OCI-LY7 (cell line): ENCODE measurements at regions not wholly inside any gene's neighbourhood (a gene's known extent, or its start where the extent isn't known, plus 50 kb on each side); places are given as distances from the start of the nearest gene placed in this dataset.

Experiments used
- BruUV-seq: library from RNA; stranded (reverse); fragments of 400-500 nt; replicated peaks from 2 replicates; lab custom pipeline; 2021; lab: Mats Ljungman, UMichigan
- CTCF ChIA-PET: fragments of 300-600 bp; sonication (Branson Sonifier 250); formaldehyde crosslinking; loops from one replicate; lab custom pipeline; 2022; ENCODE audit warnings: antibody characterized with exemption; ENCODE audit not compliant: unreplicated experiment; lab: Charles Lee
- POLR2A ChIA-PET: fragments of 300-600 bp; sonication (Branson Sonifier 250); formaldehyde crosslinking; loops from one replicate; lab custom pipeline; 2022; ENCODE audit warnings: antibody characterized with exemption; lab: Charles Lee
- DNase-seq: peaks from one replicate; pipeline ENCODE4 v3.0.0-alpha.2; 2015; ENCODE audit warnings: low spot score
- H2AFZ ChIP-seq: fragments of 200-600 bp; sonication (generic), shearing (Covaris generic); 2 replicates; pipeline ENCODE4 v1.6.1; 2014; ENCODE audit warnings: mild to moderate bottlenecking, antibody characterized with exemption, low read length, moderate library complexity
- H3K27ac ChIP-seq: fragments of 200-600 bp; sonication (generic); 2 replicates; pipeline ENCODE4 v1.5.1; 2014; ENCODE audit warnings: mixed run types, low read depth, mild to moderate bottlenecking, moderate library complexity, low read length, inconsistent platforms; ENCODE audit not compliant: poor library complexity, severe bottlenecking
- H3K36me3 ChIP-seq: fragments of 200-600 bp; sonication (generic); 2 replicates; pipeline ENCODE4 v1.6.1; 2014; ENCODE audit warnings: mild to moderate bottlenecking, antibody characterized with exemption, low read length, moderate library complexity, mixed read lengths; ENCODE audit not compliant: insufficient read depth
- H3K4me1 ChIP-seq: fragments of 200-600 bp; sonication (generic); 2 replicates; pipeline ENCODE4 v1.5.1; 2014; ENCODE audit warnings: mild to moderate bottlenecking, low read length; ENCODE audit not compliant: insufficient read depth, poor library complexity, severe bottlenecking
- H3K4me2 ChIP-seq: fragments of 200-600 bp; sonication (generic); 2 replicates; pipeline ENCODE4 v1.6.1; 2014; ENCODE audit warnings: mild to moderate bottlenecking, low read length
- H3K4me3 ChIP-seq: fragments of 200-600 bp; sonication (generic); 2 replicates; pipeline ENCODE4 v1.5.1; 2014; ENCODE audit warnings: mild to moderate bottlenecking, low read depth, low read length; ENCODE audit not compliant: poor library complexity, severe bottlenecking
- H3K79me2 ChIP-seq: fragments of 200-600 bp; sonication (generic); 2 replicates; pipeline ENCODE4 v1.6.1; 2016; ENCODE audit warnings: low read depth, mild to moderate bottlenecking, low read length, moderate library complexity, mixed read lengths; ENCODE audit not compliant: insufficient read depth
- H3K9me2 ChIP-seq: fragments of 200-600 bp; sonication (generic); 2 replicates; pipeline ENCODE4 v1.6.1; 2016; ENCODE audit warnings: mild to moderate bottlenecking, low read length, mixed read lengths; ENCODE audit not compliant: insufficient read depth
- H3K9me3 ChIP-seq: fragments of 200-600 bp; sonication (generic); 2 replicates; pipeline ENCODE4 v1.6.1; 2014; ENCODE audit warnings: mild to moderate bottlenecking, mixed run types, low read length, mixed read lengths
- H4K20me1 ChIP-seq: fragments of 200-600 bp; sonication (generic); 2 replicates; pipeline ENCODE4 v1.6.1; 2014; ENCODE audit warnings: mild to moderate bottlenecking, antibody characterized with exemption, low read length, moderate library complexity, mixed read lengths; ENCODE audit not compliant: insufficient read depth
- EZH2phosphoT487 ChIP-seq: fragments of 200-600 bp; sonication (generic); IDR thresholded peaks from 2 replicates; pipeline ENCODE4 v1.6.1; 2018; ENCODE audit warnings: low read depth, borderline replicate concordance, mild to moderate bottlenecking, mixed run types, antibody characterized with exemption, low read length, moderate library complexity, mixed read lengths
- intact Hi-C: fragments of 100-400 bp; cut with micrococcal nuclease; formaldehyde crosslinking; loops from one replicate; pipeline ENCODE4 v1.10.0; 2022; ENCODE audit not compliant: unreplicated experiment
- TF ChIP-seq, protein P1 (sequence below): fragments of 200-600 bp; sonication (generic); conservative IDR thresholded peaks from 2 replicates; pipeline ENCODE4 v1.5.1; 2014; ENCODE audit warnings: mild to moderate bottlenecking, antibody characterized with exemption, low read length, moderate library complexity, mixed read lengths

DNA sequence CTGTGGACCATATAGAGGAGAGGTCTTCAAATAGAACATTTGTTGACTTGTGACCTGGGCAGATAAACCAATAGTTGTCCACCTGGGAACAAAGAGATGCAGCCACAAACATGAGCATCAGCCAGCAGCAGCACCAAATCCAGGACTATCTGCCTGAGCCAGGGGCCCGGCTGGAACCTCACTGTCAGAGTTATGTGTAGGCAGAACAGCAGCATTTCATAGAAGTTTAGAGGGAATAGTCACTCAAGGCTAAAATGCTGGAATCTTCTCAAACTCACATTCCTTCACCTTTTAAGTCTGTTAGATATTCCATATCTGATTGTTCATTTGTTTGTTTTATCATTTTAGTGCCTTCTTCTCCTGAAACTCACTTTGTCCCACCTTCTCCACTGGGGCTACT is 72.2 kb upstream of the IL6 start:
- CTCF ChIA-PET, result no interaction called here

GRCh38 chr7:22653951-22654350 is 73.0 kb upstream of the IL6 start:
- Histone ChIP-seq H3K4me2 (no peak overlapping the region), H4K20me1 (no peaks in the 10 kb centered on the region), H3K36me3 (no peaks in the 10 kb centered on the region), H2AFZ (no peak overlapping the region), H3K9me3 (no peaks in the 10 kb centered on the region), H3K79me2 (no peaks in the 10 kb centered on the region), H3K9me2 (no peaks in the 10 kb centered on the region), H3K4me1 (no peaks in the 10 kb centered on the region), H3K27ac (no peak overlapping the region), H3K4me3 (no peak overlapping the region)
- DNase-seq, result no peak
- CTCF ChIA-PET, result no interaction called here
- TF ChIP-seq EZH2phosphoT487, result no peak
- TF ChIP-seq, protein P1, sequence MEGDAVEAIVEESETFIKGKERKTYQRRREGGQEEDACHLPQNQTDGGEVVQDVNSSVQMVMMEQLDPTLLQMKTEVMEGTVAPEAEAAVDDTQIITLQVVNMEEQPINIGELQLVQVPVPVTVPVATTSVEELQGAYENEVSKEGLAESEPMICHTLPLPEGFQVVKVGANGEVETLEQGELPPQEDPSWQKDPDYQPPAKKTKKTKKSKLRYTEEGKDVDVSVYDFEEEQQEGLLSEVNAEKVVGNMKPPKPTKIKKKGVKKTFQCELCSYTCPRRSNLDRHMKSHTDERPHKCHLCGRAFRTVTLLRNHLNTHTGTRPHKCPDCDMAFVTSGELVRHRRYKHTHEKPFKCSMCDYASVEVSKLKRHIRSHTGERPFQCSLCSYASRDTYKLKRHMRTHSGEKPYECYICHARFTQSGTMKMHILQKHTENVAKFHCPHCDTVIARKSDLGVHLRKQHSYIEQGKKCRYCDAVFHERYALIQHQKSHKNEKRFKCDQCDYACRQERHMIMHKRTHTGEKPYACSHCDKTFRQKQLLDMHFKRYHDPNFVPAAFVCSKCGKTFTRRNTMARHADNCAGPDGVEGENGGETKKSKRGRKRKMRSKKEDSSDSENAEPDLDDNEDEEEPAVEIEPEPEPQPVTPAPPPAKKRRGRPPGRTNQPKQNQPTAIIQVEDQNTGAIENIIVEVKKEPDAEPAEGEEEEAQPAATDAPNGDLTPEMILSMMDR, result no peak
- intact Hi-C loops, result no loop called here
- no TSS peak for BruUV-seq
- POLR2A ChIA-PET, result no interaction called here

More for the DNA sequence above, 72.2 kb upstream of the IL6 start:
- POLR2A ChIA-PET, result no interaction called here
- H3K9me3 ChIP-seq, result no peaks in the 10 kb centered on the region
- BruUV-seq, result no TSS peak
- H3K36me3 ChIP-seq, result no peaks in the 10 kb centered on the region
- H3K27ac ChIP-seq, result no peak overlapping the region
- no peaks in the 10 kb centered on the region for H3K79me2 ChIP-seq
- no peaks in the 10 kb centered on the region for H3K4me1 ChIP-seq
- TF ChIP-seq, protein P1, result no peak
- no peak for TF ChIP-seq EZH2phosphoT487
- intact Hi-C loops, result no loop called here
- H3K4me3 ChIP-seq, result no peak overlapping the region
- no peaks in the 10 kb centered on the region for H4K20me1 ChIP-seq
- no peaks in the 10 kb centered on the region for H3K9me2 ChIP-seq
- DNase-seq, result no peak
- H3K4me2 ChIP-seq, result no peak overlapping the region
- no peak overlapping the region for H2AFZ ChIP-seq

DNA sequence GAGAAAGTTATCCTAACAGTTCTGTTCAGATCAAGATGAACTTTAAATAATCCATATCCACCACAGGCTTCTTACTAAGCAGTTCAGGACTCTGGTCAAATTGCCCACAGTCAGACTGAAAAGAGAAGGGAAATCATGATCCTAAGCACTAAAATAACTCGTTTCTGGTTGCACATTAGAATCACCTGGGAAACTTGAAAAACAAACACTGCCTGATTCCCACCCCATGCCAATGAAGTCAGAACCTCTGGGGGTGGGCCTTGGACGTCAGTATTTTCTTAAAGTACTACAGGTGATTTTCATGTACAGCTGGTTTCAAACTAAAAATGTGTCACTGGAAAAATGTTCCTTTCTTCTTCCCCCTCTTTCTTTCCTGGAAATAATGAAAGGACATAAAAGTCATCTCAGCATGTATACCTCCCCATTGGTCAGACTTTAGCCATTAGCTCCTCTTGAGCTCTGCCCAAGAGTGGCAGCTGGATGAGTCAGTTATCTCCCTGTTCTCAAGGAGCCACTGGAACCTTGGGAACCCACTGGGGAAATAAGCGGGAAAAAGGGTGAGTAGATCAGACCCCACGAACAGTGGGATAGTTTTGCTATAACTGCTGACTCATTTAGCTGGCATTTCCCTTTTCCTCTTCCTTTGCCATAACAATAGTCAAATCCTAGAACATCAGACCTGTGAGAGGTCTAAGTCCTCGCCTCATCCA is 75.3 kb upstream of the IL6 start:
- Histone ChIP-seq H3K79me2 (no peaks in the 10 kb centered on the region), H3K4me3 (no peak overlapping the region), H4K20me1 (no peaks in the 10 kb centered on the region), H3K9me3 (peaks cover 2% of the 10 kb centered on the region; the same call in 1 of the 2 replicates), H2AFZ (no peak overlapping the region), H3K36me3 (no peaks in the 10 kb centered on the region), H3K9me2 (no peaks in the 10 kb centered on the region), H3K27ac (no peak overlapping the region), H3K4me2 (no peak overlapping the region), H3K4me1 (no peaks in the 10 kb centered on the region)
- CTCF ChIA-PET, result no interaction called here
- DNase-seq, result no peak
- intact Hi-C loops, result no loop called here
- POLR2A ChIA-PET, result interaction anchor here (0.9 kb wide), 1 partner anchor 12 kb away, joined by 3 read pairs; no protein-coding TSS in a partner anchor
- TF ChIP-seq EZH2phosphoT487, result no peak
- TF ChIP-seq, protein P1, result no peak
- no TSS peak for BruUV-seq
